ENCODE measurements at regions not wholly inside any gene's neighbourhood (a gene's known extent, or its start where the extent isn't known, plus 50 kb on each side); places are given as distances from the start of the nearest gene placed in this dataset.

DNA sequence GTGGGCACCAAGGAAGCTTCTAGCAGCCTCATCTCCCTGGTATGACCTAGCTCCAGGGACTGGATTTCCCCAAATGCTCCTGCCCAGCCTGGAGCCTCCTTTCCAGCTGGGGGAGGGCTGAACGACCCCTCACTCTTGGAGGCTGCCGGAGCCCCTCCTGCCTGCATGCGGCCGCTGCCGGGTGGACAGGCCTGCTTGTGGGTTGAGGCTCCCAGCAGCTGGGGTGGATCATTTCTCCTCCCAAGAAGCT, 213.6 kb downstream of the SEC14L1 start (continued):
- TF ChIP-seq ASH2L (IDR thresholded peaks at IDR 0.05; ENCODE audit: low read length) (no peak), YY1 (IDR thresholded peaks at IDR 0.05; ENCODE audit: low read depth, low read length) (no peak), RBBP5 (IDR thresholded peaks at IDR 0.05; ENCODE audit: borderline replicate concordance, low read depth, low read length) (no peak), EP300 (IDR thresholded peaks at IDR 0.05; ENCODE audit: borderline replicate concordance in 1 of 2, low read depth in 2 of 2, low read length in 2 of 2) (no peak), HDAC2 (IDR thresholded peaks at IDR 0.05; ENCODE audit: borderline replicate concordance in 1 of 2, low read depth in 2 of 2, low read length in 2 of 2) (no peak)
